GM21825 (cell line): ENCODE measurements at regions not wholly inside any gene's neighbourhood (a gene's known extent, or its start where the extent isn't known, plus 50 kb on each side); places are given as distances from the start of the nearest gene placed in this dataset.

Source experiments
- ATAC-seq: cut with Tn5 transposase; IDR thresholded peaks from one replicate; pipeline ENCODE4 v1.9.1; 2021; ENCODE audit warnings: mild to moderate bottlenecking, moderate library complexity; ENCODE audit not compliant: unreplicated experiment

GRCh38 chr1:75074831-75075395 lies 59.3 kb upstream of the LHX8 start:
- no peak for ATAC-seq

- no peak for ATAC-seq
Measured at GRCh38 chr1:75079538-75080290, 54.5 kb upstream of the LHX8 start.

- no peak for ATAC-seq
Measured at GRCh38 chr1:75083223-75083622, 51.0 kb upstream of the LHX8 start.

GRCh38 chr1:75083848-75084514 lies 50.2 kb upstream of the LHX8 start:
- no peak for ATAC-seq
